Fibroblast of skin of back (primary cell): ENCODE measurements at regions not wholly inside any gene's neighbourhood (a gene's known extent, or its start where the extent isn't known, plus 50 kb on each side); places are given as distances from the start of the nearest gene placed in this dataset.
"Not testable (repeated sequence)": the region's sequence is repeated elsewhere in the genome, so short reads cannot be mapped to it uniquely, and the experiment has no call there.

Experiments
- DNase-seq: peaks from one replicate; pipeline ENCODE4 v3.0.0-alpha.2; 2013

DNA sequence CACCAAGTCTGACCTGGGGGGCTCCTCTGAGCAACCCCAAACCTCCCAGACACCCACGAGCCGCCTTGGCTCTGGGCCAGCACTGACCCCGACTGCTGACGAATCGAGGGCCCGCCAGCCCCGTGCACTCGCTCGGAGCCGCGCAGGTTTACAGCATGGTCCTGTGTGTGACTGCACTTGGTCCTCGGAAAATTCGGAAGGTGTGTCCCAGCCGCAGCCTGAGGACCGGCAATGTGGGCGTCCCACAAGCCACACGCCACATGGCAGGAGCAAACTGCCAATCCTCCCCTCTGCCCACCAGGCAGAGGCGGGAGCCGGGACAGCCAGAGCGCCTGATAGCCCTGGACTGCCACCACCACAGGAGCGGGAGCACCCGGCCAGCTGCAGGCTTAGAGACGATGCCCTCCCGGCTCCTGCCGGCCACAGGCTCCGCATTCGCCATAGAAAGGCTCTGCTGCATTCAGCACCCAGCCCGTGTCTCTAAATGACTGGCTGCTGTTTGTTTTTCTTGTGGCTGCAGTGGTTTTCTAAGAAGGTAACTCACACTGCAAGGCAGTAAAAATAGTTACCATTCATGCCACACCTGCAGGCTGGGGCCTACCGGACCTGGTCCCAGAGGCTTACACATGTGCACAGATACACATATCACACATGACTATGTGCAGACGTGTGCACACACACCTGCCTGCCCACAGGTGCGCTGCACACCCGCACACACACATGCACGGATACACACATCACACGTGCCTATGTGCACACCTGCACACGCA is 5415.3 kb upstream of the TPTE start:
- DNase-seq = not testable (repeated sequence)

DNA sequence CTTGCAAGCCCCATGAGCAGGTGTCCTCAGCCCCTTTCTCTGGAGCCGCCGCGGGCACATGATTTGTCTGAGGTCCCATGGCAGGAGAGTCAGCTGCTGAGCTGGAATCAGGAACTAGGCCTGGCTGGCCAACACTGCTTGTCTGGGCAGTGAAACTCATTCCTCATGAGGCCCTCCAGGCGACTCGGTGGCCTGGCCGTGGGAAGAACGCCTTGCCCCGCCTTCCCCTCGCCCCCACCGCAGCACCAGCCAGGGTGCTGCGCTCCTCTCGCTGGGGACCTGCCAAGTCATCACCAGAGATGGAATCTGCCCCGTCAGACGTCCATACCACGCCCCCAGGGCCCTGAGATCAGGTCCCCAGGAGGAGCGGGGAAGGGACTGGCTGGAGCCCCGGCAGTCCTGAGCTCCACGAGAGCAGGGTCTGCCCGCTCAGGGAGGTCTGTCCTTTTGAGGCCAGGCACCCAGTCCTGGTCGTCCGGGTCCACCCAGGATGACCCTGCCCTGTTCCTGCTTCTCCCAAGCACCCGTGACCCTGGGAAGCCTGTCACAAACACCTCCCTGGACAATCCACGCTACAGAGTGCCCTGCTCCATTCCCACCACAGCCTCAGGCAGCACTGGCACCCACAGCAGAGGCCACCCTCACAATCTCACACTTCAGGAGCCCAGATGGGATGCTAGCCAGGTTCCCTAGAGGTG is 5414.5 kb upstream of the TPTE start:
- DNase-seq = not testable (repeated sequence)

DNA sequence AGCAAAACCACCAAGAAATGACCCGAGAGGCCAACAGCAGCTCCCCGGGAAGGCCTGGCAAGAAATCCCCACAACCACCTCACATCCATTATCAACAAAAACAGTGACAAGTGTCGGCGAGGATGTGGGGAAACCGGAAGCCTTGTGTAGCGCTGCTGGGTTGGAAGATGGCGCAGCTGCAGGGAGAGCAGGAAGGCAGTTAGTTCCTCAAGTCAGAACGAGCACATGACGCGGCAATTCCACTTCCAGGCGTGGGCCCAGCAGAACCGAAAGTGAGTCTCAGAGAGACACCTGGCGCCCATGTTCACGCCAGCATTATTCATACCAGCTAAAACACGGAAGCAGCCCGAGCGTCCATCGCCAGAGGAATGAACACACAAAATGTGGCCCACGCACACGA is 5413.7 kb upstream of the TPTE start:
- not testable (repeated sequence) for DNase-seq

DNA sequence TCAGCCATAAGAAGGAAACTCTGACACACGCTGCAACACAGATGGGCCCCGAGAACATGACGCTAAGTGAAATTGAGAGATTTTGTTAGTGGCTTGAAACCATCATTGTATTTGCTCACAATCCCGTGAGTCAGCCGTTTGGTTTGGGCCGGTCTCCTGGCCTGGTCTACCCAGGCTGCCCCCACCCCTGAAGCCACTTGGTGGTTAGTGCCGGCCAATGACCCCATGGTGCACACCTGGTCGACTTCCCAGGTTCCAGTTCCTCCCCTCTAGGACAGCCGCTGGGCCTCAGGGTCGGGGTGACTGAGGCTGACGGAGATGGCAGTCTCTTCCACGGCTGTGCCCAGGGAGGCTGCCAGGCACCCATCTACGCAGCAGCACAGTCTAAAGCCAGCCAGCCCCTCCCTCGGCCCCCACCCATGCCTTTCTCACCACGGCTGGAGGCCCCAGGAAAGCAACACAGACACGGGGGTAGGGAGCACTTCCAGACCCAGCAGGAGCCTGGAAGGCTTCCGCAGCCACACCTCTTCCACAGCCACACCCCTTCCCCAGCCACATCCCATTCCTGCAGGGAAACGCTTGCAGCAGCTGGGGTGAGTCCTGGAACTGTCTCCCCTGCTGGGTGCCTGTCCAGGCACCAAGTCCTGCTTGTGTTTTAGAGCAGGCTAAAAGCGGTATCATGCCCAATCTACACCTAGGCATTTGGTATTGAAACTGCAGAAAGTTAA is 5413.2 kb upstream of the TPTE start:
- not testable (repeated sequence) for DNase-seq

- not testable (repeated sequence) for DNase-seq
Measured at GRCh38 chr21:5111197-5111596, 5410.2 kb upstream of the TPTE start.

GRCh38 chr21:5113092-5113491 is 5408.3 kb upstream of the TPTE start:
- not testable (repeated sequence) for DNase-seq

- DNase-seq = not testable (repeated sequence)
Measured at GRCh38 chr21:5114468-5114867, 5406.9 kb upstream of the TPTE start.

DNA sequence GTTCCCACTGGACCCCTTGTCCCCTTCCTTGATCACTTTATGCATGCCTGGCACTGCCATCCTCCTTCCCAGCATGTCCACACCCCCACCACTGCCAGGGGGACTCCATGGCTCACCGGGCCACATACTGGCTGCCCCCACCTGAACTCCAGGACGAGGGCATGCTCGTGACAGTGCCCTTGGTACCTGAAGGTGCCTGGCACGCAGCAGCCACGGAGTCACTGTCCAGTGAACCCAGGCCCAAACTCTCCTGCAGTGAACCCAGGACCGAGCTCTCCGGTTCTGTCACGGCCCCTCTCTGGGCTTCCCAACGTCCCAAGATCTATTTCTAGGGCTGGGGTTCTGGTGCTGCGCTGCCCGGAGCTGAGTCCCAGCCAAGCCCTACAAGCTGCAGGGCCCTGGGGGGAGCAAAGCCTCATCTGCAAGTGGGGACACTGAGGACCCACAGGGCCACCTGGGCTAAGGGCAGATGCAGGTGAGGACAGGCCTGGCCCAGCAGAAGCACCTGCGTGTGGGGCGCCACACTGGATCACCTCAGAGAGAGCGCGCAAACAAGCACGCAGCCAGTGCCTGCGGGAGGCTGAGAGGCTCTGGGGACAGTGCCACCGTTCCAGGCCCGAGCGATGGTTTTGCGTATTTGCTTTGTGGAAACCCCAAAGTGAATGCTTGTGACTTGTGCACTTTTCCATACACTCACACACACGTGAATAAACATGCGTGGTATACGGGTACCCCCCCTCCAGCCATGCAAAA is 5406.3 kb upstream of the TPTE start:
- not testable (repeated sequence) for DNase-seq

DNA sequence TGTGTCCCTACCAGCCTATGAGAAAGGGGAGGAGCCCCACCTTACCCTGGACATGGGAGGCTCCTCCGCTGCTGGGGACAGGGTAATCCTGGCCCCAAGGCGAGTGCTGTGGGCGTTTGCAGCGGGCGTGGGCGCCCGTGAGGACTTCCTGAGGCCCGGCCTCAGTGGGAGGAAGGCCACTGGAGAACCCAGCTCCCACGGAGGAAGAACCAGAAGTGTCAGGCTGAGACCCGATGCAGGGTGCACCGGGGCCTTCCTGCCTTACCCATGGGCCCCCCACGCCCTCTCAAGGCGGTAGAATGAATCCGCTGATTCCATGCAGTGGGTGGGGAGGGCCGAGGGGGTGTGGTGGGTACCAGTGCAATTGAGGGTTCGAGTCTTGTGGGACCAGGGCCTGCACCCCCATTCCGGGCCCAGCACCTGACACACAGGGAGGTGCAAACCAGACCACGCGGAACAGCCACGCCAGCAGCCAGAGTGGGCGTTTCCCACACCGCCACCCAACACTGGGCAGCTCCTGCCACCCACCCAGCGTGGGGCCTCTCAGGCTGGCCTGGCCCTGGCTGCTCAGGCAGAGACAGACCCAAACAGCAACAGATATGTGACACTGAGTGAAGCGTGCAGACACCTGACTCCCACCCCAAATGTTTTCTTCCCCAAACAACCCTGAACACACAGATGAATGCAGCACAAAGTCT is 5405.6 kb upstream of the TPTE start:
- not testable (repeated sequence) for DNase-seq

GRCh38 chr21:5116344-5117123 is 5404.8 kb upstream of the TPTE start:
- DNase-seq = not testable (repeated sequence)

GRCh38 chr21:5117135-5117534 is 5404.2 kb upstream of the TPTE start:
- not testable (repeated sequence) for DNase-seq

- not testable (repeated sequence) for DNase-seq
Measured at GRCh38 chr21:5117666-5118295, 5403.6 kb upstream of the TPTE start.

- not testable (repeated sequence) for DNase-seq
Measured at GRCh38 chr21:5118296-5118679, 5403.1 kb upstream of the TPTE start.

- not testable (repeated sequence) for DNase-seq
Measured at GRCh38 chr21:5119179-5119578, 5402.2 kb upstream of the TPTE start.

DNA sequence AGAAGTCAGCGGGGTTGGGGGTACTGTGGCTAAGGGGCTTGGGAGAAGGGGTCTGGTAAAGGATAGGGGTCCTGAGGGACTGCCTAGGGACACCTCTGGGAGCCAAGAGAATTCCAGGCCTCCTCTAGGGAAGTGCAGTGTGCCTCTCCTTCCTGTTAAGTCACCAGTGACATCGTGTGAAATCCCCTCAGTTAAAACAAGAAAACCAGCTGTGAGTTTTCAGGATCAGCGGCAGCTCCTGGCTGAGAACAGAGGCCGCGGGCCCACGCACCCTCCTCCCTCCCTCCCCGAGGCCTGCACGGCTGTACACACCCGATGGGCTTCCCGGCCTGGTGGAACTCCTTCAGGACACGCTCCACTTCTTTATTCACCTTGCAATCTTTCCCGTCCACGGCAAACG is 5400.0 kb upstream of the TPTE start:
- peak; percentile 8 for DNase-seq

- DNase-seq = not testable (repeated sequence)
Measured at GRCh38 chr21:5121849-5122248, 5399.5 kb upstream of the TPTE start.

GRCh38 chr21:5123655-5124054 is 5397.7 kb upstream of the TPTE start:
- DNase-seq = not testable (repeated sequence)

- DNase-seq = peak; percentile 83
Measured at GRCh38 chr21:5128261-5128660, 5393.1 kb upstream of the TPTE start.

DNA sequence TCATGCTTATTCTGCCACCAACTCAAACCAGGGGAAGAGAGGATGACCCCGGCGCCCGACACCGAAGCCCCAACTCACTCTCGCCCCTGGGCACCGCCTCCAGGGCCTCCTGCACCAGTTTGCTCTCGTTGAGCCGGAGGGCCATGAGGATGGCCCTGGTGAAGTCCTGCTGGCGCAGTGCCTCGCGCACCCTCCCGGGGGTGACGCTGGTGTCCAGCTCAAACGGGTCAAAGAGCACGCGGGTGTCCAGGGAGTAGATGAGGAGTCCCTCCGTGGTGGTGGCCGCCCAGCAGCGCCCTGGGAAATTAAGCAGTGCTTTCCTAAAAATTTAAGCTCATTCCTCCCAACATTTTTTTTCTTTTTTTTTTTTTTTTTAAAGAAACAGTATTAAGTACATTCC is 5387.6 kb upstream of the TPTE start:
- not testable (repeated sequence) for DNase-seq

GRCh38 chr21:5136406-5136805 is 5385.0 kb upstream of the TPTE start:
- not testable (repeated sequence) for DNase-seq
